Adrenal gland (tissue), 5 donors: ENCODE measurements at regions not wholly inside any gene's neighbourhood (a gene's known extent, or its start where the extent isn't known, plus 50 kb on each side); places are given as distances from the start of the nearest gene placed in this dataset.

ENCODE experiments used
- POLR2A ChIP-seq, 2 donors: fragments of 450-650 bp; IDR thresholded peaks; one replicate each; pipeline ENCODE4 v1.6.1; 2017; ENCODE audit warnings: antibody characterized with exemption in 2 of 2, mild to moderate bottlenecking in 2 of 2, moderate library complexity in 1 of 2
- TF ChIP-seq, protein P1 (sequence below), 6 experiments: fragments of 450-650 bp in 4 of 6; fragments of 200-600 bp in 2 of 6; sonication (generic) in 1 of 6; IDR thresholded peaks; 1 replicate in 5 of 6; 2 replicates in 1 of 6; pipeline versions ENCODE4 v1.5.1 to v1.8.0; 2016 to 2021; ENCODE audit warnings: antibody characterized with exemption in 6 of 6, mild to moderate bottlenecking in 2 of 6, moderate library complexity in 1 of 6
- donor health status: DM: no; HTN: no; CAD: no.

DNA sequence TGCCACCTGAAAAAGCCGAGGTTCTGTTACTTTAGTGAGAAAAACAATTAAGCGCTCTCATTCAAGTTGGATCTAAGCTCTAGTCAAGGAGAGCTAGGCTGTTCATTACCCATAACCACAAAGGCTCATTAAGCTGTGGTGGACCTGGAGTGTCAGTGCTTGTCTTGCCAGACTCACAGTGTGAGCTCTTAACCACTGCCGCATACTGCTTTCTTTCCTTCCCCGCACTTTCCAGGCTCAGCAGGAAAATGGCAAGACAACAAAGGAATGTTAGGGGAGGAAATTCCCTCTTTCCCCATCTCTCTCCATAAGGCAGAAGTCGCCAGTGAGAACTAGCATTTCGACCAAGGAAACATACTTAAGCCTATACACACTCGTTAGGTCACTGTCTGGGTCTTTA is 467.3 kb downstream of the ENC1 start:
- no peak for TF ChIP-seq POLR2A (IDR thresholded peaks at IDR 0.05)
- TF ChIP-seq, protein P1, sequence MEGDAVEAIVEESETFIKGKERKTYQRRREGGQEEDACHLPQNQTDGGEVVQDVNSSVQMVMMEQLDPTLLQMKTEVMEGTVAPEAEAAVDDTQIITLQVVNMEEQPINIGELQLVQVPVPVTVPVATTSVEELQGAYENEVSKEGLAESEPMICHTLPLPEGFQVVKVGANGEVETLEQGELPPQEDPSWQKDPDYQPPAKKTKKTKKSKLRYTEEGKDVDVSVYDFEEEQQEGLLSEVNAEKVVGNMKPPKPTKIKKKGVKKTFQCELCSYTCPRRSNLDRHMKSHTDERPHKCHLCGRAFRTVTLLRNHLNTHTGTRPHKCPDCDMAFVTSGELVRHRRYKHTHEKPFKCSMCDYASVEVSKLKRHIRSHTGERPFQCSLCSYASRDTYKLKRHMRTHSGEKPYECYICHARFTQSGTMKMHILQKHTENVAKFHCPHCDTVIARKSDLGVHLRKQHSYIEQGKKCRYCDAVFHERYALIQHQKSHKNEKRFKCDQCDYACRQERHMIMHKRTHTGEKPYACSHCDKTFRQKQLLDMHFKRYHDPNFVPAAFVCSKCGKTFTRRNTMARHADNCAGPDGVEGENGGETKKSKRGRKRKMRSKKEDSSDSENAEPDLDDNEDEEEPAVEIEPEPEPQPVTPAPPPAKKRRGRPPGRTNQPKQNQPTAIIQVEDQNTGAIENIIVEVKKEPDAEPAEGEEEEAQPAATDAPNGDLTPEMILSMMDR (IDR thresholded peaks at IDR 0.05), result no peak
